ELR (cell line): ENCODE measurements at regions not wholly inside any gene's neighbourhood (a gene's known extent, or its start where the extent isn't known, plus 50 kb on each side); places are given as distances from the start of the nearest gene placed in this dataset.
A peak's percentile ranks its signal among the peaks of the same experiment; 100 is the strongest.

ENCODE experiments used
- DNase-seq: peaks from one replicate; pipeline ENCODE4 v3.0.0-alpha.2; 2015; ENCODE audit warnings: low read depth

DNA sequence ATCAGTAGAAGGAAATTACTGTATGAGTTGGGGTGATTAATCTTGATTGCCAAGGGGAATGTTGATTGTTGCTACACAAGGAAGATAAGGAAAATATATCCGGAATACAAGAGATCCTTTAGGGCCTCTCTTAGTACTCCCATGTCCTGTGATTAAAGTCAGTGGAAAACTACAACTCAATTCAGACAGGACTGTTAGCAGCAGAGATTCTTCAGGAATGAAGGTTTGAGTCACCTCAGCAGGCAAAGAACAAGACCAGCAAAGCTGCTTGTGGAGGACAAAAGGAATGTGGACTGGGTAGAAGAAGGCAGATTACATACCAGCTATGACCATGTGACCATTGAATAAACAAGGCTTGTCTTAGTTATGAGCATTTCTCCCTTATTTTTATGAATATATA is 478.2 kb downstream of the BUD13 start:
- DNase-seq = no peak

DNA sequence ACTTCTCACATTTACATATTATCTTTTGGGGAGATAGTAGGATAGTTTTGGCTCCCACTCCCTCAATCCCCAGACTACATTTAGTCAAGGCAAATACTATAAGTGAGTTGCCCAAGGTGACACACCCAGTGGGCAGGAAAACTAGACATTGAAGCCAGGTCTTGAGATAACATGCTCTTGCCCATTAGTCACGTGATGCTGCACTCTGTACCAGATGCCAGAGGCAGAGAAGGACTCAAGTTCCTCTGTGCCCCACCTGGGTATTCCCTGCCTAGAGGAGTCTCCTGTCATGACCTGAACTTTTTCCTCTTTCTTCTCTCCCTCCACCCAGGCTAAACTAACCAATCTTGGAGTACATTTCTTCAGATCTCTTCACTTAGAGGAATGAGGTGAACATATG is 484.9 kb downstream of the BUD13 start:
- no peak for DNase-seq

DNA sequence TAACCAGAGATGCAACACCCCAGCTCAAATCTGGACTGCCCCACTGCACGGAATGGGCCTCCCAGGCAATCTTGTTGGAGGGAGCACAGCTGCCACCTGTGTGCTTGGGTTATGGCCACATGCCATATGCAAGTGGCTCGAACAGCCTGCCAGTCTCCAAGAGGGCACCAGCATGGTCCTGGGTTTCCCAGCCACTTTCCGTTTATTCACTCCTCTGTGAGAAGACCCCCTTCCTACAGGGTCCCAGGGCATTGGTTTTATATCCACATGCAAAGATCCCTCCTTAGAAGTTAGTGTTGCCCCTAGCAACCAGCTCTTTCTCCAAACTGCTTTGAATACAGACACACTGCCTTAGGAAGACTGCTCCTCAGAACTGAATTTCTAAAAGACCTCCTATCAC is 487.8 kb downstream of the BUD13 start:
- no peak for DNase-seq

DNA sequence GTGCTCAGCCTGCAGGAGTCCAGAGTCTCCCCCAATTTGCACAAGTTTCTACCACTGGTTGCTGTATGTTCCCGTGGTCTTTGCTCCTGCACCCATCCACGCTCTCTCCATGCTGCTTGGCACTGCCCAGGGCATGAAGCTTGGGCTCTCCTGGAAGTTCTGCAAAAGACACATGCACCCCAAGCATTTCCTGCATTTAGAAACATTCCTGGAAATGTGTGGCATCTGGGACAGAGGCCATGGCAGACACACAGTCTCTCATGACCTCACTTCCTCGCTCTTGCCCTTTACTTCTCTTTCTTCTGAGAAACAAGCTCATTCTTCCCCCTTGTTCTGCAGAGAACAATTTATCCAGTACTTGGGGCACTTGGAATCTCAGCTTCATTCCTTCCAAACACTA is 489.5 kb downstream of the BUD13 start:
- DNase-seq = no peak

DNA sequence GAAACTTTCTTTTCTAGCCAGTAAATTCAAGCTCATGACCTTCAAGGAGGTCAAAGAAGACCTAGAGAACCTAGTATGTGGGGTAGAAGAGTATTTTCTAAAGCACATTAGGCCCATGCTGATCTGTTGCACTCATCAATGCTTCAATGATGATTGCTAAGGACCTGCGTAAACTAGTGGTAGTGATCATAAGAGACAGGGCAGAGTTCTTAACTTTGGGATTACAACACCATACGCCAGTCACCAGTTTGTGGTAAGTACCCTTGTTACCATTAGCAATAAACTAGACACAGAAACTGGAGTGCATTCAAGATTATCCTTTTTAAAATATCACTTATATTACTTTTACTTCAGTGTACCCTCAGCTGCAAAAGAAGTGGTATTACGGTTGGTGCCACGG is 490.3 kb downstream of the BUD13 start:
- DNase-seq = no peak

DNA sequence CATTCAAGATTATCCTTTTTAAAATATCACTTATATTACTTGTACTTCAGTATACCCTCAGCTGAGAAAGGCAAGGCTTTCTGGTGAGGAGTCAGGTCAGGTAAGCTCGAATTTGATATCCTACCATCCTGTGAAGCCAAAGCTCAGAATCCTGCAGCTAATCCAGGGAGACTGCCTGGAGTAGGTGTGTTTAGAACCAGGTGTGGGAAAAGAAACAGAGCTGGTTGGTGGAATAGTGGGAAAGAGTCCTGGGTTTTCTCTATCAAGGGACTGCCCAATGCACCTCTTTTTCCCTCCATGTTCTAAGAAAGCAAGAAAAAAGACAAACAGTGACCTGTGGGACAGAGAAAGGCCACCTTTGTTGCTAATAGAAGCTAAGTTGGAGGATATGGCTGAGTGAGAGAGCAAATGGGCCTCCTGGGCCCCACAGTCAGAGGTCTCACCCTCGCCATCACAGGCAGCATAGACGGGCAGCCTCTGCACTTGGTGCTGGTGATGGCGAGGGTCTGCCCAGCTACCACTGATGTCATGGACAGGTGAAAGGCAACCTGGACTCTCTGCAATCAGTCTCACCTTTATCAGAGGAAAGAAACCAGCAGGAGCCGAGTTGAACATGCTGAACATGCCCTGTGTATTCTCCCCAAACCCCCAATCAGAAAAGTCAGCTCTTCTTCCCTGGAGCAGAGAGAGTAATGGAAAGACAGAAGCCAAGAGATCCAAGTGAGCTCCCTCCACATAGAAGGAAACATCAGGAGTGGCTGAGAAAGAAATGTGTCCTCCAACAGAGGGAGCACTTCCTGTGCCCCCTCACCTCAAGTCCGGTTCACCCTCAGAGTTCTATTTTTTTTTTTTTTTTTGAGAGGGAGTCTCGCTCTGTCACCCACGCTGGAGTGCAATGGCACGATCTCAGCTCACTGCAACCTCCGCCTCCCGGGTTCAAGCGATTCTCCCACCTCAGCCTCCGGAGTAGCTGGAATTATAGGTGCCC is 491.3 kb downstream of the BUD13 start:
- no peak for DNase-seq

DNA sequence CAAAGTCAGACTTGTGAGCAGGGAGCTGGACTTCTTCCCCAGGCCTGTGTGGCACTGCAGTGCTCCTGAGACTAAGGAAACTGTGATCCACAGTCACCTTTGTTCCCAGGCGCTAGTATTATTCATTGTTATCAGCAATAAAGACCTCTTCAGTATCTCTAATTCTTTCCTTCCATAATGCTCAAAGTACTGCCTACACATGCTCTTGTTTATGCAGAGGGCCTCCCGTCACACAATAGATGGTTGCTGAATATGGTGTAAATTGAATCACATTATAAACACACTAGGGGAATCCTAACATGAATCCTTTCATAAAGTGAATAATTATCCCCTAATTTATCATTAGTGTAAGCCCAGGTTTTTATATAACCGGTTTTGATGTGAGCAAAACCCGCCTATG is 493.3 kb downstream of the BUD13 start:
- no peak for DNase-seq

DNA sequence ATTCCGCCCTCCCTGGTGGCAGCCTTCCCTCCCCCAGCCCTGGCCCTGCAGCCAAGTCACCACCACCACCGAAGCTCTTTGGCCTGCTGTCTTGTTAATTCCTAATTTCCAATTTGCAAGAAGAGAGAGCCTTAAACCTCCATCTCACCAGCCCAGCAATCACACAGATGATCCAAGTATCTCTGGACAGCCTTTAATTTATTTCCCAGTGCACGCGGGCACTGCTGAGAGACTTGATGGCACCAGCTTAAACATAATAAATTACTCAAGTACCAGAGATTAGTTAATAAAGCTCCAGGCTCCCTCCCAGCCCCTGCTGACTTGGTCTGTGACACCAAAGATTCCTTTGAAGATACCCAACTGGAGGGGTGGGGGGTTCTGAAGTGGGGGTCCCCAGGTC is 494.7 kb downstream of the BUD13 start:
- no peak for DNase-seq

DNA sequence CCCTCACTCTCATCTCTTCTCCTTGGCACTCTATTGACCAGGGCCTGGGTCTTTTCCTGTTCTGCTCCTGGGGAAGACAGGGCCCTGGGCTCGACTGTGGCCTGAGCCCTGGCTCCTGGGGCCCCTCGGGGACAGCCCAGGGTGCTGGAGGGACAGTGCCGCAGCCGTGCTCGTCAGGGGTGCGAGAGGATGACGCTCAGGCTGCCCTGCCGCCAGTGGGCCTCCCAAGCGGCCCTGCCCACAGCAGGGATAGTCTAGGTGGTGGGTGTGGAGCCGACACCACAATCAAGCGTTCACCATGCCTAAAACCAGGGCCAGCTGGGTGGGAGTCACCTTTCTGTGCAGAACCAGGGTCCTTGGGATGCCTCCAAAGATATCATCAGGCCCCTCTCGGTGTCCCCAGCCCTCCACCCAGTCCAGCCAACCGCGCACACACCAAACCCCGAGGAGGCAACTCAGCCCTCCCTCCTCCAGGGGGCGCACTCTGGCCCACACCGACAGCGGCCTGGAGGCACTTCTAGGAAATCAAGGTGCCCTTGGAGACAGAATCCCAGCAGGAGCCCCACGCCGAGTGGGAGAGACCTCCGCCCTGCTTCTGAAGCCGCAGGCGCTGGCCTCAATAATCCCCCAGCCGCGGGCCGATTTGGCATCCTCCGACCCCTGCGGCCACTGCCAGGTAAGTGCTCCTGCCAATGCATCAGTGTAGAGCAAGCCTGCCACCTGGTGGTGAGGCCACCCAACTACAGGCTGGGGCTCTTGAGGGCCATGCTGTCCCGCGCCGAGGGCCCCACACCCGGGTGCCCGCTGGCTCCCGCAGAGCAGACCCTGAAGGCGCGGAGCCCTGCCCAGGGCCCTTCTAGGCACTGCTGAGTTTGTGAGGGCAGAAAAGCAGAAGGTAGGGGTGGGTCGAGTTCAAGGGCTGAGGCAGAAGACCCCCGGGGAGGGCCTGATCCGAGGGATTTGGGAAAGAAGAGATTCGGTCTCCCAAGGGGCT is 496.4 kb downstream of the BUD13 start:
- DNase-seq = peak; percentile 8

DNA sequence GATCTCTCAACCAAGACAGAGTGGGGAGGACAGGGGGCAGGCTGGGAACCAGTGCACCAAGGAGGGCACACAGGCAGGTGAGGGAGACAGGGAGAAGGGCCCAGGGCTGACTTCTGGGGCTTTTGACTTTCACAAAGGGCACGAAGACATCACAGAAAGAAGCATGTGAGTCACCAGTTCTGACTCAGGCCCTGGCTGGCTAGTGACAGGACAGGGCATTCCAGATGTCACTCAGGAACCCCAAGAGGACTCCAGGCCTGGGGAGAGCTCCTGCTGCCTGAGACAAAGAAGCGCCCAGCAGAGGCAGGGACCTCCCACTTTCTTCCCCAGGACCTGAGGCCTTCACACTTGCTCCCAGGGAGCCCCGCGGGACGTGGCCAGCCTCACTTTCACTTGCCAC is 497.2 kb downstream of the BUD13 start:
- DNase-seq = peak; percentile 7

DNA sequence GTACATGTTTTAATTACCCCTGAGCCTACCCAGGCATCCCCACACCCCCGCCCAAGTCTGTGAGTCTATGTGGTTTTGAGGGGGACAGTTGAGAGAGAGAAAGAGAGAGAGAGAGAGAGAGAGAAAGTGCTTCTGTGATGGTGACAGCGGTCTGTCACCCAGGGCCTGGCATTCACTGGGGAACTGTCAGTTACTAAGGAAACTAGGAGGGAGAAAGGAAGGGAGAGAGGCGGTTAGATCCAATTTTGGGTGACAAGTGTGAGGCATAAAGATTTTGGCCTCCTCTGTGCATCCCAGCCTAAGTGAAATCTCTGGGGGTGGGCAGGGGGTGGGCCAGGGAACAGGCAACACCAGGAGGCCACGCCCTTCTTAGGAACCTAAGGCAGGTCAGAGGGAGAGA is 498.3 kb downstream of the BUD13 start:
- DNase-seq = no peak

DNA sequence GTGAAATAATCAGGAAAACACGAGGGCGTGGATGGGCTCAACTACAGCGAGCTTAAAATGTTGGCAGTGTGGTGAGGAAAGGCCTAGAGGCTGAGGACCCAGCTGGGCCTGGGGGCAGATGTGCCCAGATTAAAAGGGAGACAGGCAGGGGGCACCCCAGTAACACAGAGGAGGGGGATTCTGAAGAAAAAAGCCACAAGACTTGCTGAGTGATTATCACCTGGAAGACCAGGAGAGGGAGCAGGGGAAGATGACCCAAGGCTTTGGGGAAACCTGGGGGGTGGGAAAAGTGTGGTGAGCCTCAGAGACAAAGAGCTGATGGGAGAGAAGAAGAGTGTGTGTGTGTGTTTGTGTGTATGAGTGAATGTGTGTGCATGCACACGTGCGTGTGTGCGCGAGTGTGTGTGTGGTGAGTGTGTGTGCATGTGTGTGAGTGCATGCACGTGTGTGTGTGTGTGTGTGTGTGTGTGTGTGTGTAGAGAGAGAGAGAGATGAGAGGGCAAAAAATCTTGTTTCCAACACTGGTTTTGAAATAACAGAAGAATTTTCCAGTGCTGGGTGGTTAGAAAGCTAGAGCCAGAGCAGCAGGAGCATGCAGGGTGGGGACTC is 500.5 kb downstream of the BUD13 start:
- DNase-seq = no peak

DNA sequence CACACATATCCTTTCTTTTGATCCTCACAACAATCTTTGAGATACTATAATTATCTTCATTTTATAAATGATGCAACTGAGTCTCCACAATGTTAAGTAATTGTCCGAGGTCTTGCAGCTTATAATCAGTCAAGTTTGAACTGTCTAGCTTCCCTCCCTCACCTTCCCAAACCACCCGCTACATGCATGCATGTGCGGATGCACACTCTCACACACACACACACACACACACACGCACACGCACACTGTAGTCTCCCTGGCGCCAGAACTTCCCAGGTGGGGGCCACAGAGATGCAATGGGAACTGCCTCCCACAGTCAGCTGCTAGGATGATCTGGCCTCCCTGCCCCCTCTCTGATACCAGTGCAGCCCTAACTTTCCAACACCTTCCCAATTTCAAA is 501.3 kb downstream of the BUD13 start:
- DNase-seq = no peak

DNA sequence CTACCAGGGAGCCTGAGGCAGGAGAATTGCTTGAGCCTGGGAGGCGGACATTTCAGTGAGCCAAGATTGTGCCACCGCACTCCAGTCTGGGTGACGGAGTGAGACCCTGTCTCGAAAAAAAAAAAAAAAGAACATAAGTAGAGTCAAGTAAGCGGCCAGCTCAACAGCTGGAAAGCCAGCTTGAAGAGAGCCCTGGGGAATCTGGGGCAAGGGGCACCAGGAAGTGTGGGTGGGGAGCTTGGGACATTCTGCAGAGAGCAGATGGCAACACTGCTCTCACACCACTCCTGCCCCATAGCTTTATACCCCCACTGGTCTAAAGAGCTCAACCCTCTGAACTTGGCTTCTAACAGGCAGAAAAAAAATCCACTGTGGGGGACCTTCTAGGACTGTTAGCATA is 505.6 kb downstream of the BUD13 start:
- DNase-seq = no peak

DNA sequence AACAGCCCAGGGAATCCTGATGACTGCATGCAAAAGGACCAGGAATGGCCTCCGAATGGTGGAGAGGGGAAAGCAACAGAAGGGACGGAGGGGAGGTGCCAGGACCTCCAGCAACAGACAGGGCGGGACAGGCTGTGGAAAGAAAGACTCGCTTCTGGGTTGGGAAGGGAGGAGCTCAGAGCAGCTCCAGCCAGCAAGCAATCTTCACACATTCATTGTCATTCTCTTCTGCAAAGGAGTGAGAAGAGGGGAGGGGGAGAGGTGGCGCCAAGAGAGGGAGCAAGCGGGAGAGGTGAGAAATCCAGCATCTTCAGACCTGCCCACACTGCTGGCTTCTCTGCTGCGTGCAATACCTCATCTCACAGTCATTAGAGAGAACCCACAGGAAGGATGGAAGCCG is 509.0 kb downstream of the BUD13 start:
- DNase-seq = no peak

DNA sequence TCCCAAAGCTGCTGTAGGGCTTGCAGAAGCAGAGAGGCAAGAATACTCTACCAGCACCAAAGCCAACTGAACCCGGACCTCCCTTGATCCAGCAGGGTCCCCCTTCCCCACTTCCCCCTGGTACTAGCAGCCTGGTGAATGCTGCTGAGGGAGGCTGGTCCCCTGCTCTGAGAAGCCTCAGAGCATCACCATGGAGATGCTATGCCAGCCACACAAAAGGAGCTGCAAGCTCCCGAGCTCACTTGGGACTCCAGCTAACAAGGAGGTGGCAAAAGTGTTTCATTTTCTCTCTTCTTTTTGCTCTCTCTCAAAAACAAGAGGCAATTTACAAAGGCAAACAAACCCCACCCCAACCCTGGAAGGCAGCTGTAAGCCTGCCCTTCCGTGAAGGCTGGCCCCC is 509.8 kb downstream of the BUD13 start:
- no peak for DNase-seq

DNA sequence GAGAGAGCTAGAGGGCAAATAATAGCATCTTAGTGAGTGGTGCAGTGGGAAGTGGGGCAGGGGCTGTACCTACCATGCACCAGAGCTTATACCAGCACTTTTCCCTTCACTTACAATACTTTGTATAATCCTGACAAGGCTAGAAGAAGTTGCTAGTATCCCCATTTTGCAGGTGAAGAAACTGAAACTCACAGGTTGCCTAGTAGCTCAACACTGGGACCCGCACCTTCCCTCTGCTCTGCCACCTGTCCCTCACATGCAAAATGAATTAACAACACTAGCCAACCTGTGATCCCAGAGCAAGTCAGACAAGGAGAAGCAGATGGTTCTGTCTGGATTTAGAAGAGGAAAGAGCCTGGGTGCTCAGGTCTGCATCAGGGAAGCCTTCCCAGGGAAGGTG is 510.4 kb downstream of the BUD13 start:
- no peak for DNase-seq

DNA sequence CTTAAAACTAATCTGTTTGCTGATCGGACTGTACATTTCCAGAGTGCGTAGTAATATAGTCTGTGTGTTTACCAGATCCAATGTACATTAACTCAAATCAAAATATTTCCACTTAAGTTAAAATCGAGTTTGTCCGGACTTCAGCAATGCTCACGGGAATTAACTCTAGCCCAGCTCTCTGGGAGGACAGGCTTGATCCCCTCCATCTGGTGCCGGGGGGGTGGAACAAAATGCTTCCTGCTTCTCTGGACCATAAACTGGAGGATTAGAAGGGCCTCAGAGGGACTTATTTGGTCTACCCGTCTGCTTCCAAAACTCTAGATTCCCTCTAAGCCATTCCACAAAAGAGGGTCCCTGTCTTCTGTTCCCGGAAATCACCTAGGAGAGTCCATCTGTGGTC is 511.2 kb downstream of the BUD13 start:
- DNase-seq = no peak

DNA sequence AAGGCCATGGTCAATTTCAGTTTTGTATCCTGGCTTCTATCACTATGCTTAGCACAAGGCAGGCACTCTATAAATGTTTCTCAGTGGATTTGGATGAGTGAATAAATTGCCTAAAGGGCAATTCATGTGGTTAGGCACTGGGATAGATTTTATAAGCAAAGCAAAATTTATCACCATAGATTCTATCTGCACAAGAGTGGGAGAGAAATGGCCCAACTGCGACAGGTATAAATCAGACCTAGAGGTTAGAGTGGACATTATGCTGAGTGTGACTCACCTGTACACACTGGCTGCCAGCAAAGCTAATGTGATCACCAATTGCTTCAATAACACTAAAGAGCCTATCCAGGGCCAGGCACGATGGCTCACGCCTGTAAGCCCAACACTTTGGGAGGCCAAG is 514.0 kb downstream of the BUD13 start:
- DNase-seq = no peak

DNA sequence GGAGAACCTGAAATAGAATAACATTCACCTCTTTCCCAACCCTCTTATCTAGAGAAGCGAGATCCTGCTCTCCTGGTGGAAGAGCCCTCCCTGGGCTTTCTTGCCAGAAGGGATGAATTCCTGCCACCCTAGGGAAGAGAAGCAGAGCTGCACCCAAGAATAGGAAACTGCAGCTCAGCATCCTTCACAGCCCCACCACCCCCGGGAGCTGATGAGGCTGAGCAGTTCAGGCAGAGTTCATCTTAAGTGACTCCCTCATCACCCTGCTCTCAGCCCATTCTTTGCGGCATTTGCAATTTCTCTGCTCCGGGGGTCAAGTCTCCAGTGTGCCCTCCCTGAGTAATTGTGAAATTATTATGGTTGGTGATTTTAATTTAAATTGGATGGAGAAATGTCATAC is 514.9 kb downstream of the BUD13 start:
- no peak for DNase-seq

DNA sequence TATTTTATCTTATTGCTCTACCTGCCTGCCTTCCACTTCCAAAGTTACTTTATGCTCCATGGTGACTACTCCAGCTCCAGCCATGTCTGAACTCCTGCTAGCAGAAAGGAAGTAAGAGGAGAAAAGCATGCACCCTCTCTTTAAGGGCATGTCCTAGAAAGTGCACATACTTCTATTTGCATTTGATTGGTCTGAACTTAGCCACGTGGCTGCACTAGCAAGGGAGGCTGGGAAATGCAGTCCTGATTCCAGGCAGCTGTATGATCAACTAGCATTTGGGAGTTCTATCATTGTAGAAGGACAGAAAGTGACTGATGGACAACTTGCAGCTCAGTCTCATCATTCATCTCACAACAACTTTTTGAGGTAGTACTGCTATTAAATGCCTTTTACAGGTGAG is 515.7 kb downstream of the BUD13 start:
- DNase-seq = no peak

DNA sequence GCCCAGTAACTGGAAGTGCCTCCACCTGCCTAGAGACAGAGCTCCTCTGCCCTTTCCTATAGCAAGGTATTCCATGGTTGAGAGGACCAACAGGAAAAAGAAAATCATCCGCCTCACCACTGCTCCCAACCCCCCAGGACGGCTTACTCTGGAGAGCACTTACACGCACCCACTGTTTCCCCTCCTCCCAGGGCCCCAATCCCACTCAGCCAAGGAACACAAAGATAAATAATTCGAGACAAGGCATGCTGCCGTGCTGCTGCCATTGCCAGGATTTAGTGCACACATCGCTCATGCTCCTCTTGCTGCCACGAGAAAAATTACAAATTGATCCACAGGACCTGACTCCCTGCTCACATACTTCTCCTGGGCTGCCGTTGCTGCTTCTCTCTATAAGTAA is 516.6 kb downstream of the BUD13 start:
- DNase-seq = no peak
